WI38 (cell line): ENCODE measurements at regions not wholly inside any gene's neighbourhood (a gene's known extent, or its start where the extent isn't known, plus 50 kb on each side); places are given as distances from the start of the nearest gene placed in this dataset.

Experiments used
- H3K4me3 ChIP-seq: 2 replicates; pipeline ENCODE4 v1.5.1; 2011; ENCODE audit warnings: low read depth, mild to moderate bottlenecking, control low read depth, low read length
- CTCF ChIP-seq: IDR thresholded peaks from 2 replicates; pipeline ENCODE4 v1.5.1; 2012; ENCODE audit warnings: low read depth, mild to moderate bottlenecking, control low read depth, low read length

DNA sequence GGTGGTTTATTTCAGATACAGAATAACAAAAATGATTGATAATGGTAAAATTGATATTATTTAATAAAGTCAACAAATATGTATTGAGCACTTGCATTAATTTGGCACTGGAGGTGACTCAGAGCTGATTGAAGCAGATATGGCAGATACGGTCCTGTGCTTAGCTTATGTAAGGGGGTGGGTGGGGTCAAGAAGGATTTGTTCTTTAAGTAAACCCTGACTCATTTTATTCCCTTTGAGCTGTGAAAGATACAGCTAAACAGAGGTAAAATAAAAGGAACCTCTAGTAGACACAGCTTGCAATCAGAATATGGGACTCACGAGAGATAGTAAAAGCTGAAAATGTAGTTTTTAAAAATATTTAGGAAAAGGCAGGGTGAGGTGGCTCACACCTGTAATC, 201.3 kb upstream of the CLINT1 start:
- no peak overlapping the region for H3K4me3 ChIP-seq
- no peak for TF ChIP-seq CTCF

GRCh38 chr5:158058208-158059120, 199.5 kb upstream of the CLINT1 start:
- H3K4me3 ChIP-seq, result no peak overlapping the region
- TF ChIP-seq CTCF, result no peak

- TF ChIP-seq CTCF, result no peak
- no peak overlapping the region for H3K4me3 ChIP-seq
Measured at GRCh38 chr5:158056130-158056825, 197.3 kb upstream of the CLINT1 start.

- TF ChIP-seq CTCF, result no peak
- H3K4me3 ChIP-seq, result no peak overlapping the region
Measured at GRCh38 chr5:158055111-158055501, 196.2 kb upstream of the CLINT1 start.

DNA sequence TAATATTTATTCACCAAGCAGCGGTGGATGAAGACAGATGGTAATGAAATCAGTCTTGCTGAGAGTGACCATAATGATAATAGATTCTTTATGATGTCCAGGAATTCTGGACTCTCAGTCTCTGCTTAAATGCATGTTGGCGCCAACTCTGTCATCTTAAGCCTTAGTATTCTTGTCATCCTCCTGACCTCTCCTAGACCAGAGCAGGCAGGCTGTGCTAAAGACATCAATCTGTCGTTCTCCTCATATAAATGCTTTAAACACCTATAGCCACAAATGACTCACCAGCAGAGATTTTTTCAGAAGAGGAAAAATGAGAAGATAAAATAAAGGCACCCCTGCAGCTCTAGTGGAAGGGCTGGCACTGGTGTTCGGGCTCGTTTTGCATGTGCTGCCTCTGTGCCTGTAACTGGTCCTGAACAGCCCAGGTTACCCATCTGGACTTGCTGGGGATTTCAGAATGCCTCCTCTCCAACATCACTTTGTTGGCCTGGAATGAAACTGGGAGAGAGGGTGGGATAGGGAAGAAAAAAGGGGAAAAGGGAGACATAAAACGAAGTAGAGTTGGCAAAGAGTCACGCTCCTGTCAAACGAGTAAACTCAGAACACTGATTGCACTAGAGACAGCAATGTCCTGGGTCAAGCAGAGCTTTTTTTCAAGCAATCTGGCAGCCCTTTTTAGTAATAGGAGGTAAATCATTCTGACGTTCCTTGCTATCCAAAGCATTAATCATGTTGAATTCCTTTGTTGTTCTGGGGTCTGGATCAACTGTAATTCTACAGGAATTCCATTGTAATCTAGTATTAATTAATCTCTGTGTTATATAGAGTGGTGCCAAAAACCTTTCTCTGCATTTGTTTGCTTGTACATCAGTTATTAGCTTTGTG, 195.5 kb upstream of the CLINT1 start:
- TF ChIP-seq CTCF, result no peak
- no peak overlapping the region for H3K4me3 ChIP-seq

GRCh38 chr5:158051036-158051435, 192.1 kb upstream of the CLINT1 start:
- TF ChIP-seq CTCF, result no peak
- H3K4me3 ChIP-seq, result no peak overlapping the region
